Activated B cell treated with CpG ODN at 0.5 μM for 24 hours (primary cell): ENCODE measurements at regions not wholly inside any gene's neighbourhood (a gene's known extent, or its start where the extent isn't known, plus 50 kb on each side); places are given as distances from the start of the nearest gene placed in this dataset.

Experiments used
- ATAC-seq: fragments of 200-7000 bp; cut with Tn5 transposase; one replicate; pipeline ENCODE4 v1.10.0; 2021; ENCODE audit warnings: low read depth, mild to moderate bottlenecking, moderate library complexity
- CTCF ChIA-PET: fragments of 350-600 bp; sonication (Branson Sonifier 250); formaldehyde crosslinking; loops from one replicate; lab custom pipeline; 2021; ENCODE audit warnings: antibody characterized with exemption; lab: Charles Lee
- POLR2A ChIA-PET: fragments of 350-600 bp; sonication (Branson Sonifier 250); formaldehyde crosslinking; loops from one replicate; lab custom pipeline; 2021; ENCODE audit warnings: antibody characterized with exemption; lab: Charles Lee
- DNase-seq: peaks from one replicate; pipeline ENCODE4 v3.0.0; 2022
- H3K27ac Mint-ChIP-seq: one replicate; pipeline ENCODE4 v1.8.0; 2020; ENCODE audit warnings: mixed read lengths
- H3K27me3 Mint-ChIP-seq: one replicate; pipeline ENCODE4 v1.8.0; 2021; ENCODE audit warnings: mixed read lengths
- H3K36me3 Mint-ChIP-seq: one replicate; pipeline ENCODE4 v1.8.0; 2021; ENCODE audit warnings: low read depth, mixed read lengths
- H3K4me1 Mint-ChIP-seq: one replicate; pipeline ENCODE4 v1.8.0; 2021; ENCODE audit warnings: mixed read lengths
- H3K4me3 Mint-ChIP-seq: one replicate; pipeline ENCODE4 v1.8.0; 2020; ENCODE audit warnings: mild to moderate bottlenecking, mixed read lengths
- H3K9me3 Mint-ChIP-seq: one replicate; pipeline ENCODE4 v1.8.0; 2020; ENCODE audit warnings: mixed read lengths
- intact Hi-C: fragments of 100-400 bp; cut with micrococcal nuclease; formaldehyde crosslinking; loops from one replicate; pipeline ENCODE4 v1.15.1; 2024
- TF ChIP-seq, protein P1 (sequence below): fragments of 200-600 bp; IDR thresholded peaks from one replicate; pipeline ENCODE4 v1.8.0; 2022; ENCODE audit warnings: antibody characterized with exemption, mild to moderate bottlenecking

DNA sequence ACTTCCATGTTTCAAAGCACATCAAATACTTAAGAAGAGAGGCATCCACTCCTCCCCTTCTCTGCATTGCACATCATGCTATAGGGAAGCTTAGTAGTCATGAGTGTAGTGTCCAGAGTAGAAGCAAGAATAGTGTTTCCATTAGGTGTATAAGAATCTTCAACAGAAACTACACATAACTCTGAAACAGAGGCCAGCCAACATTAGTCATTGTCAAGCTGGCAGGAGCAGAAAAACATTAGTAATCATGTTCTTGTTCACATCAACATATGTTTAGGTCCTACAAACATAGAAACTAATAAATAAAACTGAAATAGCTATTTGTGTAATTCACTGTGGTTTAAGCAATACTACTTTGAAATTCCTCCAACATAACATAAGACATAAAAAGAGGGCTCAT is 370.2 kb downstream of the PPP1R3A start:
- TF ChIP-seq, protein P1, sequence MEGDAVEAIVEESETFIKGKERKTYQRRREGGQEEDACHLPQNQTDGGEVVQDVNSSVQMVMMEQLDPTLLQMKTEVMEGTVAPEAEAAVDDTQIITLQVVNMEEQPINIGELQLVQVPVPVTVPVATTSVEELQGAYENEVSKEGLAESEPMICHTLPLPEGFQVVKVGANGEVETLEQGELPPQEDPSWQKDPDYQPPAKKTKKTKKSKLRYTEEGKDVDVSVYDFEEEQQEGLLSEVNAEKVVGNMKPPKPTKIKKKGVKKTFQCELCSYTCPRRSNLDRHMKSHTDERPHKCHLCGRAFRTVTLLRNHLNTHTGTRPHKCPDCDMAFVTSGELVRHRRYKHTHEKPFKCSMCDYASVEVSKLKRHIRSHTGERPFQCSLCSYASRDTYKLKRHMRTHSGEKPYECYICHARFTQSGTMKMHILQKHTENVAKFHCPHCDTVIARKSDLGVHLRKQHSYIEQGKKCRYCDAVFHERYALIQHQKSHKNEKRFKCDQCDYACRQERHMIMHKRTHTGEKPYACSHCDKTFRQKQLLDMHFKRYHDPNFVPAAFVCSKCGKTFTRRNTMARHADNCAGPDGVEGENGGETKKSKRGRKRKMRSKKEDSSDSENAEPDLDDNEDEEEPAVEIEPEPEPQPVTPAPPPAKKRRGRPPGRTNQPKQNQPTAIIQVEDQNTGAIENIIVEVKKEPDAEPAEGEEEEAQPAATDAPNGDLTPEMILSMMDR: no peak
- H3K4me1 Mint-ChIP-seq: no peaks in the 10 kb centered on the region
- H3K27me3 Mint-ChIP-seq: no peaks in the 10 kb centered on the region
- H3K4me3 Mint-ChIP-seq: no peak overlapping the region
- H3K9me3 Mint-ChIP-seq: no peaks in the 10 kb centered on the region
- POLR2A ChIA-PET: no interaction called here
- CTCF ChIA-PET: no interaction called here
- no peaks in the 10 kb centered on the region for H3K36me3 Mint-ChIP-seq
- ATAC-seq (no peak), DNase-seq (no peak)
- H3K27ac Mint-ChIP-seq: no peak overlapping the region
- intact Hi-C loops: no loop called here

DNA sequence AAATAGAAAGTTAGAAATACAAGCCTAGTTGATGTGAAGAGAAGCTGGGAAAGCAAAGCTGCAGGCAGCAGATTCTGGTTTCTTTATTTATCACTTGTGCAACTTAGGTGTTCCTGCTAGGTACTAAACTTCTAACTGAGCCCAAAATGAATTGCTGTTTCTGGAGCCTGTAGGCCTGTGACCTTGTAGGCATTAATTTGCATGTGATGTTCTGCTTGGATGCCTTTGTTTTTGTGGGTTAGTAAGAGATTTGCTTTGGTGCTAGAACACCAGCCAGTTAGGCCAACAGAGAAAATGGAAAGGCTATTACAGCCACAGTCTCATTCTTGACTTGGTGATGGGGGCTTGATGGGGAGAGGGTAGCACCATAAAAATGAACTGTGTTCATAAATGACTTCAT is 370.7 kb downstream of the PPP1R3A start:
- Mint-ChIP-seq H3K27me3 (no peaks in the 10 kb centered on the region), H3K27ac (no peak overlapping the region), H3K9me3 (no peaks in the 10 kb centered on the region), H3K4me1 (no peaks in the 10 kb centered on the region), H3K36me3 (no peaks in the 10 kb centered on the region), H3K4me3 (no peak overlapping the region)
- no peak for DNase-seq
- CTCF ChIA-PET: no interaction called here
- TF ChIP-seq, protein P1: no peak
- intact Hi-C loops: no loop called here
- POLR2A ChIA-PET: no interaction called here
- ATAC-seq: no peak

DNA sequence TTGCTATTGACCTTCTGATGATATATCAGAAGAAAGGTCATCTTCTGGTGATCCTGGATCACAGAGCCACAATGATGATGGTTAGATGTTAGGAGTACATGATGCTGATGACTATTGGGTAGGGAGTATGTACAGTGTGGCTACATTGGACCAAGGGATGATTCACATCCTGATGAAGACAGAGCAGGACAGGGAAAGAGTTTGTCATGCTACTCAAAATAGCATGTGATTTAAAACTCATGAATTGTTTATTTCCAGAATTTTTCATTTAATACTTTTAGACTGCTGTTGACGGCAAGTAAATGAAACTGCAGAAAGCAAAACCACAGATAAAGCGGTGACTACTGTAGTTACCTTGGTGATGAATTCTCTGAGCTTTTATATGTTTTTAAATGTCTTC is 397.3 kb downstream of the PPP1R3A start:
- no peaks in the 10 kb centered on the region for H3K36me3 Mint-ChIP-seq
- DNase-seq: no peak
- no peaks in the 10 kb centered on the region for H3K27me3 Mint-ChIP-seq
- CTCF ChIA-PET: no interaction called here
- no peak overlapping the region for H3K27ac Mint-ChIP-seq
- POLR2A ChIA-PET: no interaction called here
- intact Hi-C loops: no loop called here
- no peaks in the 10 kb centered on the region for H3K4me1 Mint-ChIP-seq
- TF ChIP-seq, protein P1: no peak
- peaks cover 3% of the 10 kb centered on the region for H3K9me3 Mint-ChIP-seq
- no peak overlapping the region for H3K4me3 Mint-ChIP-seq
- ATAC-seq: no peak

DNA sequence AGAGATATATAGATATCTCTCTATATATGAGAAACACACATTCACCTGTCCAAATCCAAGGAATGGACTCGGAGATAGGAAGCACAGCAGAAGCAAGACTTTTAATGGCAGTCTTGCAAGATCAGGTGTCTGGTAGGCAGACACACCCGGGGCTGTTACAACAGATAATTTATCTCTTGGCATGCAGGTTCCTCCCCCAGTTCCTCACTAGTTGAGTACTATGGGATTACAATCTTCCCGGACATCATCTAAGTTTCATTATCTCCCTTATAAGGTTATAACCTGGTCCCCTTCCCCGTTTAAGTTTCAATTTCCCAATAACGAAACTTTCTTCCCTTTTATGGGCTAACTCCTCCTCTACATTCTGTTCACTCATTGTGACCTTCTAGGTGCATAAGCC is 399.3 kb downstream of the PPP1R3A start:
- Mint-ChIP-seq H3K9me3 (peaks cover 8% of the 10 kb centered on the region), H3K4me3 (no peak overlapping the region), H3K4me1 (no peaks in the 10 kb centered on the region), H3K36me3 (no peaks in the 10 kb centered on the region), H3K27ac (no peak overlapping the region), H3K27me3 (no peaks in the 10 kb centered on the region)
- intact Hi-C loops: no loop called here
- CTCF ChIA-PET: no interaction called here
- POLR2A ChIA-PET: no interaction called here
- TF ChIP-seq, protein P1: no peak
- ATAC-seq (no peak), DNase-seq (no peak)

DNA sequence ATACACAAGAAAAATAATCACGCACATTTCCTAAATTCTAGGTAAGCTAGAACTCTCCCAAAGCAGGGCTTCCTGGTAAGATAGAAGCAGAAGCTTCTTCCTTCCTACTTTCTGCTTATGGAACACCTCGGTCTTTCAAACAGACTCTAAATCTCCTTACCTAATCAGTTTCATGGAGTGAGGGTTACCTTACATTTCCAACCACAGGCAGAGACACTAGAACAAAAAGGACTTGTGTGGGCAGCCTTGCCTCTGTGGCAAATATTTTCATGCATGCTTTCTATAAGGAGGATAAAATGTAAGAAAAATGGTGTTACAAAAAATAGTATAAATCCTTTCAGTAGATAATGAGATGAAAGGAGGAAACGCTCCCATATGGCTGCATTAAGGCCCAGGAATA is 386.3 kb upstream of the SMIM30 start:
- DNase-seq (no peak), ATAC-seq (no peak)
- Mint-ChIP-seq H3K36me3 (no peaks in the 10 kb centered on the region), H3K4me3 (no peak overlapping the region), H3K9me3 (peaks cover 5% of the 10 kb centered on the region), H3K27me3 (no peaks in the 10 kb centered on the region), H3K27ac (no peak overlapping the region), H3K4me1 (no peaks in the 10 kb centered on the region)
- intact Hi-C loops: no loop called here
- TF ChIP-seq, protein P1: no peak
- CTCF ChIA-PET: no interaction called here
- POLR2A ChIA-PET: no interaction called here
